ENCODE measurements at regions not wholly inside any gene's neighbourhood (a gene's known extent, or its start where the extent isn't known, plus 50 kb on each side); places are given as distances from the start of the nearest gene placed in this dataset.

DNA sequence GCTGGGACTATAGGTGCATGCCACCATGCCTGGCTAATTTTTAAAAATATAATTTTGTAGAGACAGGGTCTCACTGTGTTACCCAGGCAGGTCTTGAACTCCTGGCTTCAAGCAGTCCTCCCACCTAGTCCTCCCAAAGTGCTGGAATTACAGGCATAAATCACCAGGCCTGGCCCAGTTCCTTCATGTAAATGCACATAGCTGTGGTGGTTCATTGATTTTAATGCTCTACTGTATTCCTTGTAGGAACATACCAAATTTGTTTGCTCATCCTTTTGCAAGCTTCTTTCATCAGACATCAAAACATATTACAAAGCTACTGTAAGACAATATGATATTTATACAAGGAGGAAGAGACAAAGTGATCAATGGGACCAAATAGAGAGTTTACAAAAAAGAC, 237.5 kb upstream of the ESRRG start:
- Histone ChIP-seq H3K36me3 (no peaks in the 10 kb centered on the region), H3K27ac (no peak overlapping the region), H3K4me3 (no peak overlapping the region), H3K27me3 (no peaks in the 10 kb centered on the region), H3K4me1 (no peaks in the 10 kb centered on the region), H3K9me3 (no peaks in the 10 kb centered on the region)
- ATAC-seq (no peak), DNase-seq (no peak)
- TF ChIP-seq CTCF (IDR thresholded peaks at IDR 0.05) = no peak
- no peak for TF ChIP-seq POLR2A (IDR thresholded peaks at IDR 0.05)
- intact Hi-C loops (cut with DNase I) = no loop called here

DNA sequence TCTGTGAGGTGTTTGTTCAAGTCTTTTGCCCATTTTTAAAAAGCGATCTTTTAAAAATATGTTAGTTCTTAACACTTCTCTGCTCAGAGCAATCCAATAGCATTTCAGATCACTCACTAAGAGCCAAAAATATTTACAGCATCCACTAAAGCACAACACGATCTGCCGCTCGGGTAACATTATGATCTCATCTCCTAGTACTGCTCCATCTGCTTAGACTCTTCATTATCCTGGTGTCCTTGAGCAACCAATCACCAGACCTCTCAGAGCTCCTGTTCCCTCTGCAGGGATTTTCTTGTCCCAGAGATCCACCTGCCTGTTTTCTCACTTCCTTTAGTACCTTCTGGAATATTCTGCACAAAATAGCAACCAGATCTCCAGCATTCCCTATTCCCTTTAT, 235.3 kb upstream of the ESRRG start:
- H3K4me1 ChIP-seq = no peaks in the 10 kb centered on the region
- DNase-seq (no peak), ATAC-seq (no peak)
- intact Hi-C loops (cut with DNase I) = no loop called here
- H3K4me3 ChIP-seq = no peak overlapping the region
- H3K9me3 ChIP-seq = no peaks in the 10 kb centered on the region
- WGBS (ENCODE audit: insufficient coverage, low coverage, low lambda C conversion rate, missing lambda C conversion rate) = 81% methylated on average over 4 of the region's 4 CpGs
- no peak for TF ChIP-seq CTCF (IDR thresholded peaks at IDR 0.05)
- no peak for TF ChIP-seq POLR2A (IDR thresholded peaks at IDR 0.05)
- H3K27me3 ChIP-seq = no peaks in the 10 kb centered on the region
- H3K27ac ChIP-seq = no peak overlapping the region
- no peaks in the 10 kb centered on the region for H3K36me3 ChIP-seq

GRCh38 chr1:216953495-216953894, 230.3 kb upstream of the ESRRG start:
- H3K9me3 ChIP-seq = no peaks in the 10 kb centered on the region
- H3K4me1 ChIP-seq = no peaks in the 10 kb centered on the region
- H3K36me3 ChIP-seq = no peaks in the 10 kb centered on the region
- ATAC-seq (no peak), DNase-seq (no peak)
- no peaks in the 10 kb centered on the region for H3K27me3 ChIP-seq
- intact Hi-C loops (cut with DNase I) = no loop called here
- TF ChIP-seq POLR2A (IDR thresholded peaks at IDR 0.05) (no peak), CTCF (IDR thresholded peaks at IDR 0.05) (no peak)
- 35% methylated on average over 2 of the region's 2 CpGs for WGBS (ENCODE audit: insufficient coverage, low coverage, low lambda C conversion rate, missing lambda C conversion rate)
- H3K4me3 ChIP-seq = no peak overlapping the region
- no peak overlapping the region for H3K27ac ChIP-seq

- H3K27me3 ChIP-seq = no peaks in the 10 kb centered on the region
- no peak overlapping the region for H3K27ac ChIP-seq
- DNase-seq = no peak
- no peak for ATAC-seq
- TF ChIP-seq CTCF (IDR thresholded peaks at IDR 0.05) (no peak), POLR2A (IDR thresholded peaks at IDR 0.05) (no peak)
- H3K4me1 ChIP-seq = no peaks in the 10 kb centered on the region
- H3K4me3 ChIP-seq = no peak overlapping the region
- no peaks in the 10 kb centered on the region for H3K9me3 ChIP-seq
- intact Hi-C loops (cut with DNase I) = no loop called here
- H3K36me3 ChIP-seq = no peaks in the 10 kb centered on the region
- WGBS (ENCODE audit: insufficient coverage, low coverage, low lambda C conversion rate, missing lambda C conversion rate) = 48% methylated on average over 6 of the region's 6 CpGs
Measured at GRCh38 chr1:216952864-216953263, 229.6 kb upstream of the ESRRG start.

GRCh38 chr1:216945538-216946080, 222.4 kb upstream of the ESRRG start:
- ATAC-seq (no peak), DNase-seq (no peak)
- H3K27me3 ChIP-seq = no peaks in the 10 kb centered on the region
- H3K9me3 ChIP-seq = no peaks in the 10 kb centered on the region
- no peaks in the 10 kb centered on the region for H3K36me3 ChIP-seq
- WGBS (ENCODE audit: insufficient coverage, low coverage, low lambda C conversion rate, missing lambda C conversion rate) = 60% methylated on average over 2 of the region's 2 CpGs
- H3K27ac ChIP-seq = no peak overlapping the region
- no peak overlapping the region for H3K4me3 ChIP-seq
- no peak for TF ChIP-seq POLR2A (IDR thresholded peaks at IDR 0.05)
- TF ChIP-seq CTCF (IDR thresholded peaks at IDR 0.05) = no peak
- H3K4me1 ChIP-seq = no peaks in the 10 kb centered on the region
- intact Hi-C loops (cut with DNase I) = no loop called here
